Upper lobe of left lung (tissue), 6 donors: ENCODE measurements at regions not wholly inside any gene's neighbourhood (a gene's known extent, or its start where the extent isn't known, plus 50 kb on each side); places are given as distances from the start of the nearest gene placed in this dataset.
"Not testable (repeated sequence)": the region's sequence is repeated elsewhere in the genome, so short reads cannot be mapped to it uniquely, and the experiment has no call there.

Experiments used
- ATAC-seq, 2 donors: fragments of 200-7000 bp; cut with Tn5 transposase; one replicate each; pipeline ENCODE4 v1.9.1; 2022; ENCODE audit warnings: mild to moderate bottlenecking in 2 of 2, moderate library complexity in 2 of 2; ENCODE audit not compliant: low FRiP score in 2 of 2
- DNase-seq, 2 donors: peaks; one replicate each; pipeline ENCODE4 v3.0.0-alpha.2; 2019 to 2020
- H3K27ac ChIP-seq, 4 donors: fragments of 200-600 bp; sonication (generic); one replicate each; pipeline ENCODE4 v1.5.1; 2016 to 2019
- H3K27me3 ChIP-seq, 4 donors: fragments of 200-600 bp; sonication (generic); one replicate each; pipeline ENCODE4 v1.5.1; 2017 to 2019
- H3K36me3 ChIP-seq, 4 donors: fragments of 200-600 bp; sonication (generic); one replicate each; pipeline ENCODE4 v1.5.1; 2016 to 2019
- H3K4me1 ChIP-seq, 4 donors: fragments of 200-600 bp; sonication (generic); one replicate each; pipeline ENCODE4 v1.5.1; 2018 to 2019
- H3K4me3 ChIP-seq, 4 donors: fragments of 200-600 bp; sonication (generic); one replicate each; pipeline ENCODE4 v1.5.1; 2017 to 2019; ENCODE audit warnings: mild to moderate bottlenecking in 2 of 4, moderate library complexity in 1 of 4
- H3K9me3 ChIP-seq, 4 donors: fragments of 200-600 bp; sonication (generic); one replicate each; pipeline ENCODE4 v1.5.1; 2018 to 2019
- EP300 ChIP-seq, 4 donors: sonication (generic); formaldehyde crosslinking; IDR thresholded peaks; one replicate each; pipeline ENCODE4 v1.5.1; 2017; ENCODE audit warnings: antibody characterized with exemption in 4 of 4, control low read depth in 2 of 4
- POLR2A ChIP-seq, 4 donors: fragments of 450-650 bp; IDR thresholded peaks; one replicate each; pipeline ENCODE4 v1.5.1; 2016 to 2017; ENCODE audit warnings: antibody characterized with exemption in 4 of 4, mild to moderate bottlenecking in 2 of 4
- POLR2AphosphoS5 ChIP-seq, 2 donors: sonication (generic); formaldehyde crosslinking; IDR thresholded peaks; one replicate each; pipeline ENCODE4 v1.5.1; 2017; ENCODE audit warnings: antibody characterized with exemption in 2 of 2
- WGBS, 2 donors: methylation state at CpG; one replicate each; pipeline ENCODE4 v1.1.5; 2017 to 2018; 5-methylcytosine and 5-hydroxymethylcytosine counted together
- TF ChIP-seq, protein P1 (sequence below), 6 experiments: fragments of 450-650 bp in 4 of 6; fragments of 200-600 bp in 2 of 6; sonication (generic) in 2 of 6; IDR thresholded peaks; one replicate each; pipeline ENCODE4 v1.5.1; 2016 to 2019; ENCODE audit warnings: antibody characterized with exemption in 6 of 6
- donor health status: DM: no; HTN: no; CAD: no; lungs with moderate emphysema.
- donor health status: DM: no; HTN: yes; CAD: no; lungs with severe emphysema.

- no peak for TF ChIP-seq POLR2A (IDR thresholded peaks at IDR 0.05)
- no peak for TF ChIP-seq POLR2AphosphoS5 (IDR thresholded peaks at IDR 0.05)
- no peak for TF ChIP-seq EP300 (IDR thresholded peaks at IDR 0.05)
- TF ChIP-seq, protein P1, sequence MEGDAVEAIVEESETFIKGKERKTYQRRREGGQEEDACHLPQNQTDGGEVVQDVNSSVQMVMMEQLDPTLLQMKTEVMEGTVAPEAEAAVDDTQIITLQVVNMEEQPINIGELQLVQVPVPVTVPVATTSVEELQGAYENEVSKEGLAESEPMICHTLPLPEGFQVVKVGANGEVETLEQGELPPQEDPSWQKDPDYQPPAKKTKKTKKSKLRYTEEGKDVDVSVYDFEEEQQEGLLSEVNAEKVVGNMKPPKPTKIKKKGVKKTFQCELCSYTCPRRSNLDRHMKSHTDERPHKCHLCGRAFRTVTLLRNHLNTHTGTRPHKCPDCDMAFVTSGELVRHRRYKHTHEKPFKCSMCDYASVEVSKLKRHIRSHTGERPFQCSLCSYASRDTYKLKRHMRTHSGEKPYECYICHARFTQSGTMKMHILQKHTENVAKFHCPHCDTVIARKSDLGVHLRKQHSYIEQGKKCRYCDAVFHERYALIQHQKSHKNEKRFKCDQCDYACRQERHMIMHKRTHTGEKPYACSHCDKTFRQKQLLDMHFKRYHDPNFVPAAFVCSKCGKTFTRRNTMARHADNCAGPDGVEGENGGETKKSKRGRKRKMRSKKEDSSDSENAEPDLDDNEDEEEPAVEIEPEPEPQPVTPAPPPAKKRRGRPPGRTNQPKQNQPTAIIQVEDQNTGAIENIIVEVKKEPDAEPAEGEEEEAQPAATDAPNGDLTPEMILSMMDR (IDR thresholded peaks at IDR 0.05) = no peak
- no peaks in the 10 kb centered on the region for H3K36me3 ChIP-seq
- no peak overlapping the region for H3K4me3 ChIP-seq
- H3K27ac ChIP-seq = no peak overlapping the region
- WGBS, 2 donors = 93% methylated on average over 31 to 39 of the region's 39 CpGs
- ATAC-seq (peak in 1 of 2 donors; percentile 53), DNase-seq (peak in 1 of 2 donors; percentile 62)
- peaks cover 0 to 4% (median 0%) of the 10 kb centered on the region in 4 donors for H3K9me3 ChIP-seq
- peaks cover 0 to 5% (median 0%) of the 10 kb centered on the region in 4 donors for H3K4me1 ChIP-seq
- H3K27me3 ChIP-seq = no peaks in the 10 kb centered on the region
These were observed 283.0 kb upstream of the SGCG start for GRCh38 chr13:22897571-22898314.

DNA sequence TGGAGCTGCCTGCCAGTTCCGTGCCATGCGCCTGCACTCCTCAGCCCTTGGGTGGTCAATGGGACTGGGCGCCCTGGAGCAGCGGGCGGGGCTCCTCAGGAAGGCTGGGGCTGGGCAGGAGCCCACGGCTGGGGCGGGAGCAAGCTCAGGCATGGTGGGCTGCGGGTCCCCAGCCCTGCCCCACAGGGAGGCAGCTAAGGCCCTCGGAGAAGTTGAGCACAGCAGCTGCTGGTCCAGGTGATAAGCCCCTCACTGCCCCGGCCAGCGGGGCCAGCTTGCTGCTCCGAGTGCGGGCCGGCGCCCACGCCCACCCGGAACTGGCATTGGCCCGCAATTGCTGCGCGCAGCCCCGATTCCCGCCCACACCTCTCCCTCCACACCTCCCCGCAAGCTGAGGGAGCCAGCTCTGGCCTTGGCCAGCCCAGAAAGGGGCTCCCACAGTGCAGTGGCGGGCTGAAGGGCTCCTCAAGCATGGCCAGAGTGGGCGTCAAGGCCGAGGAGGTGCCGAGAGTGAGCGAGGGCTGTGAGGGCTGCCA, 280.3 kb upstream of the SGCG start:
- not testable (repeated sequence) for H3K9me3 ChIP-seq, H3K4me3 ChIP-seq, H3K27me3 ChIP-seq, H3K4me1 ChIP-seq, H3K27ac ChIP-seq, ATAC-seq, H3K36me3 ChIP-seq
- 97 to 98% methylated on average over 10 to 26 of the region's 28 CpGs for WGBS, 2 donors
- DNase-seq = peak in 1 of 2 donors; percentile 78

GRCh38 chr13:22903301-22903700, 277.5 kb upstream of the SGCG start:
- Histone ChIP-seq H3K9me3 (peaks cover 0 to 4% (median 0%) of the 10 kb centered on the region in 4 donors), H3K4me3 (no peak overlapping the region), H3K4me1 (no peaks in the 10 kb centered on the region), H3K27ac (no peak overlapping the region), H3K36me3 (no peaks in the 10 kb centered on the region), H3K27me3 (no peaks in the 10 kb centered on the region)
- ATAC-seq (no peak), DNase-seq (no peak)
- TF ChIP-seq POLR2AphosphoS5 (IDR thresholded peaks at IDR 0.05) (no peak), EP300 (IDR thresholded peaks at IDR 0.05) (no peak), POLR2A (IDR thresholded peaks at IDR 0.05) (no peak)
- TF ChIP-seq, protein P1 (IDR thresholded peaks at IDR 0.05) = no peak
- WGBS, 2 donors = 85 to 93% methylated on average over 10 of the region's 10 CpGs

DNA sequence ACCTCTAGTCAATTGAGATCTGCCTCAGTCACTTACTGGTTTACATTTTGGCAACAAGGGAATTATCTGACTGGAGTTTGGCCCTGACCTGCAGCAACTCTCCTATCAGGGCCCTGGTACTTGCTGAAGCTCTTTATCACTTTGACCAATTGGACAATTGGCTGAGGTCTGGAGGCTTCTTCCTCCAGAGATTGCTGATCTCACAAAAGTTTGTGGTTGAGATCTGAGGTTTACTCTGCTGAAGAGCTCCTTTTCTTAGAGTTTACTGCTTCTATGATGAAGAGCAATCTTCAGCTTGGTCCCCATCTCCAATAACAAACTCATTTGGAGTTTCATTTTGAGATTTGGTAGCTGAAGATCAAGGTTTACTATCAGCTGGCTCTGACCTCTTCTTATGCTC, 276.9 kb upstream of the SGCG start:
- H3K4me1 ChIP-seq = no peaks in the 10 kb centered on the region

GRCh38 chr13:22915442-22916082, 265.2 kb upstream of the SGCG start:
- TF ChIP-seq, protein P1 (IDR thresholded peaks at IDR 0.05) = peak in 1 of 6 experiments; percentile 7
- no peak for TF ChIP-seq POLR2AphosphoS5 (IDR thresholded peaks at IDR 0.05)
- peak; percentile 89 to 96 for ATAC-seq
- peak; percentile 46 to 90 for DNase-seq
- no peaks in the 10 kb centered on the region for H3K36me3 ChIP-seq
- H3K4me3 ChIP-seq = peak overlapping the region; percentile 53 to 77 (median 67)
- no peaks in the 10 kb centered on the region for H3K9me3 ChIP-seq
- H3K4me1 ChIP-seq = peaks cover 0 to 4% (median 0%) of the 10 kb centered on the region in 4 donors
- H3K27me3 ChIP-seq = no peaks in the 10 kb centered on the region
- 0 to 2% methylated on average over 26 to 52 of the region's 58 CpGs for WGBS, 2 donors
- H3K27ac ChIP-seq = peak overlapping the region in 1 of 4 donors; percentile 43

More for the DNA sequence above, 276.9 kb upstream of the SGCG start:
- TF ChIP-seq EP300 (IDR thresholded peaks at IDR 0.05) (no peak), POLR2A (IDR thresholded peaks at IDR 0.05) (no peak), POLR2AphosphoS5 (IDR thresholded peaks at IDR 0.05) (no peak)
- TF ChIP-seq, protein P1 (IDR thresholded peaks at IDR 0.05) = no peak
- Histone ChIP-seq H3K36me3 (no peaks in the 10 kb centered on the region), H3K4me3 (no peak overlapping the region), H3K27ac (no peak overlapping the region), H3K27me3 (no peaks in the 10 kb centered on the region), H3K9me3 (peaks cover 0 to 4% (median 0%) of the 10 kb centered on the region in 4 donors)
- ATAC-seq = no peak
- no peak for DNase-seq

GRCh38 chr13:22916276-22916675, 264.5 kb upstream of the SGCG start:
- 47 to 48% methylated on average over 4 of the region's 4 CpGs for WGBS, 2 donors
- not testable (repeated sequence) for H3K4me1 ChIP-seq, H3K36me3 ChIP-seq, H3K9me3 ChIP-seq, H3K4me3 ChIP-seq, H3K27me3 ChIP-seq, DNase-seq, H3K27ac ChIP-seq
- ATAC-seq = peak in 1 of 2 donors; percentile 5
